NCI-H524 treated with DMSO at 0.1 percent for 48 hours (cell line): ENCODE measurements at regions not wholly inside any gene's neighbourhood (a gene's known extent, or its start where the extent isn't known, plus 50 kb on each side); places are given as distances from the start of the nearest gene placed in this dataset.
"Not testable (repeated sequence)": the region's sequence is repeated elsewhere in the genome, so short reads cannot be mapped to it uniquely, and the experiment has no call there.

Source experiments
- DNase-seq: peaks from one replicate; lab custom pipeline; 2025; lab: John Stamatoyannopoulos, UW

DNA sequence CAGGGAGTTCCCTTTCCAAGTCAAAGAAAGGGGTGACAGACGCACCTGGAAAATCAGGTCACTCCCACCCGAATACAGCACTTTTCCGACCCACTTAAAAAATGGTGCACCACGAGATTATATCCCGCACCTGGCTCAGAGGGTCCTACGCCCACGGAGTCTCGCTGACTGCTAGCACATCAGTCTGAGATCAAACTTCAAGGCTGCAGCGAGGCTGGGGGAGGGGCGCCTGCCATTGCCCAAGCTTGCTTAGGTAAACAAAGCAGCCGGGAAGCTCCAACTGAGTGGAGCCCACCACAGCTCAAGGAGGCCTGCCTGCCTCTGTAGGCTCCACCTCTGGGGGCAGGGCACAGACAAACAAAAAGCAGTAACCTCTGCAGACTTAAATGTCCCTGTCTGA, 277.8 kb upstream of the ARHGAP42 start:
- DNase-seq = not testable (repeated sequence)

DNA sequence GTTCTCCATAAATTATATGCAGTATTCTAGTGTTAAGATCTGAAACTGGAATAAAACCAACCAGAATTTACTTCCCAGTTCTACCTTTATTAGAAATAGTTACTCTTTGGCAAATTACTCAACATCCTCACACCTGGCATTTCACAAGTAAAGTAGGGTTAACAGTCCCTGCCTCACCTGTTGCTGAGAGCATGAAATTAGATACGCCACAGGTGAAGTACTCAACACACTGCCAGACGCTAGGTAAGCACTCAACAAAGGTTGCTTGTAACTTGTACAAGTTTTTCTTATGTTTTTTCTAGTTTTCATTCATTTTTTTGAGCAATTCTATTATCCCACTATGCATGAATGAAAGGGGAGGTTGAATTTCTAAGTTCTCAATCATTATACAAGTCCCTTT, 267.6 kb upstream of the ARHGAP42 start:
- DNase-seq = no peak

DNA sequence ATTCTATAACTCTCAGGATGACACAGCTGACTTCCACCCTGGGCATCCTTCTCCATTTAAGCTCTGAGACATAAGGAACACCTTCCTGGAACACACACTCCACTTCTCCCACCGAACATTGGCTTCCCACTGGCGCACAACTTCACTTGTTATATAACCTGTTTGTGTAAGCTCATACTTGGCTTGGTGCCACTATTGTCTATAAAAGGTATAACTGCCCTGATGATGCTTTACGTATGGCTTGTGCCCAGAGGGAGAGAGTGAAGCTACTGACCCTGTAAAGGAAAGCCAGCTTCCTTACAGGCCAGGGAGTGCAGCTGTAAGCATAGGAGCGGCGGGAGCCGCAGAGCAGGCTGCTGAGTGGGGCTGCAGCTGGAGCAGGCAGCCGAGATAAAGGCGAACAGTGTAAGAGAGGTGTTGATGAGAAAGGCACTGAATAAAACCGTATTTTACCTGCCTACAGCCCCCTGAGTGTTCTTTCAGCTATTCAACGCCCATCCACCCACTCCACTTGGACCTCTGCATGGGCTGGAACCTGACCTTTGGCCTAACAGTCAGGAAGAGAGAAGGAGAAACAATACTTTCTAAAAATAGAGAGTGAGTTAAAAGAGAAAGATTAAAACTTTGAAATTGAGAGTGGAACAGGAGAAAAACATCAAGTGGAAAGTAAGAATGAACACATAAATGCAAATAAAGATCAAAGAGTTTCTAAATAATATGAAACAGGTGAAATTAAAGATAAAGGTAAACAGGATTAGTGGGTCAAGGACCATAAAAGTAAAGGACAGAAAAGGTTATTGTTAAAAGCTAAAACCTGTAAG, 252.1 kb upstream of the ARHGAP42 start:
- DNase-seq = no peak

DNA sequence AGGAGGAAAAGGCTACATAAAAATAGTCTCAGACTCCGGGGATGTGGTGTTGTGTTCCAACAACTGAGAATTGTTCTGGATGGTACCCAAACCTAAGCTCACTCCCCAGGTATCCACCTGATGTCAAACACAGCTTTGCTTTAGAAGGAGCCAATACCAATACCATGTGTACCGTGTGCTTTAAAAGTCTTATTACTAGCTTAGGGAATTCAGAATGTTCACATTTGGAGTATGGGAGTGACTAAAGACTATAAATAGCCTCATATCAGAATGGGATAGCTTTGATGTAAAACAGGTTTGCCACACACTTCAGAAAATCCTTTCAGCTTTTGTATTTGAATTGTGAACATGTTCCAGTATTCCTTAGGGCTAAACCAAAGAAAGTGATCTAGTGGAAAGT, 248.7 kb upstream of the ARHGAP42 start:
- DNase-seq = no peak

DNA sequence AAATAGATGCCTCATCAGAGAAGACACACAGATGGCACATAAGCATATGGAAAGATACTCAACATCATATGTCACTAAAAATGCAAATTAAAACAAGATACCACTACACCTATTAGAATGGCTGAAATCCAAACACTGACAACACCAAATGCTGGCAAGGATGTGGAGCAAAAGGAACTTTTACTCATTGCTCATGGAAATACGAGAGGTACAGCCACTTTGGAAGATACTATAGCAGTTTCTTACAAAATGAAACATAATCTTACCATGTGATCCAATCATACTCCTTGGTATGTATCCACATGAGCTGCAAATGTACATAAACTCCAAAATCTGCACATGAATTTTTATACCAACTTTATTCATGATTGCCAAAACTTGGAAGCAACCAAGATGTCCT, 246.0 kb upstream of the ARHGAP42 start:
- no peak for DNase-seq

DNA sequence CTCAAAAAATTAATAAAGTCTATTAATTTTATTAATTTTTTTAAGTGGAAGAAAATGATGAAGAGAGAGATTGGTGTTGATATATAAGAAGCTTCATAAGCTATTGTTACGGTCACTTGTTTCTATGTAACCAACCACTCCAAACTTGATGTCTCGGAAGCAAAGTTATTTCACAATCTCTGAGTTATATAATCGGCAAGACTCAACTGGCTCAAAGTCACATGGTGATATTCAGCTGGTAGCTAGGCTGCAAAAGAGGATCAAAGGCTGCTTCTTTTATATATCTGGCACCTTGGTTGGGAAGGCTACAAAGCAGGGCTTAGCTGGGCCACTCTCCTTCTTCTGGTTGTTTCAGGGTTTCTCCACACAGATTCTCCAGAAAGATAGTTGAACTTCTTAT, 245.1 kb upstream of the ARHGAP42 start:
- DNase-seq = no peak

DNA sequence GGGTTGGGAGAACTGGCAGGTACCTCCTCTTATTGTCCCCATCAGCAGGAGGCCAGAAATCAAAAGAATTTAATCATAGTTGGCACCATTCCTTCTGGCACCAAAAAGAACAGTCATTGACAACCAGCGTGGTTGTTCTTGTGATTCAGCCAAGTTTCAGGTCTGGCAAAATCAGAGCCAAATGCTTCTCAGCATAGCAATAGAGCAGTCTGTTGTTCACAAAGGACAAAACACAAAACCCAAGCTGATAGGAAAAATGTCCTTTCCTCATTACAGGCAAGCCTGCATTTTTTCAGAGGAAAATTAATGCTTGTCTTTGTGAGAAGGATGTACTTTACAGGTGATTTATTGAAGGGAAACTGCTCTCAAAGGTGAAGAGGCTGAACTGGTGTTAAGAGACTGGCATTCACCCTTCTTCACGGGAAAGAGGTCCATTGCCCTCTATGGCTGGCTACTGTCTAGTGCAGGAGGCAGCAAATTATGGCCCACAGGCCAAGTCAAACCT, 241.8 kb upstream of the ARHGAP42 start:
- DNase-seq = no peak

DNA sequence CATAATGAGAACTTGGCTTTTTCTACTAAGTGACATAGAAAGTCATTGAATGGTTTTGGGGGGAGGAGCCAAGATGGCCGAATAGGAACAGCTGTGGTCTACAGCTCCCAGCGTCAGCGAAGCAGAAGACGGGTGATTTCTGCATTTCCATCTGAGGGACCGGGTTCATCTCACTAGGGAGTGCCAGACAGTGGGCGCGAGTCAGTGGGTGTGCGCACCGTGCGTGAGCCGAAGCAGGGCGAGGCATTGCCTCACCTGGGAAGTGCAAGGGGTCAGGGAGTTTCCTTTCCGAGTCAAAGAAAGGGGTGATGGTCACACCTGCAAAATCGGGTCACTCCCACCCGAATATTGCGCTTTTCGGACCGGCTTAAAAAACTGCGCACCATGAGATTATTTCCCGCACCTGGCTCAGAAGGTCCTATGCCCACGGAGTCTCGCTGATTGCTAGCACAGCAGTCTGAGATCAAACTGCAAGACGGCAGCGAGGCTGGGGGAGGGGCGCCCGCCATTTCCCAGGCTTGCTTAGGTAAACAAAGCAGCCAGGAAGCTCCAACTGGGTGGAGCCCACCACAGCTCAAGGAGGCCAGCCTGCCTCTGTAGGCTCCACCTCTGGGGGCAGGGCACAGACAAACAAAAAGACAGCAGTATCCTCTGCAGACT, 235.2 kb upstream of the ARHGAP42 start:
- not testable (repeated sequence) for DNase-seq

DNA sequence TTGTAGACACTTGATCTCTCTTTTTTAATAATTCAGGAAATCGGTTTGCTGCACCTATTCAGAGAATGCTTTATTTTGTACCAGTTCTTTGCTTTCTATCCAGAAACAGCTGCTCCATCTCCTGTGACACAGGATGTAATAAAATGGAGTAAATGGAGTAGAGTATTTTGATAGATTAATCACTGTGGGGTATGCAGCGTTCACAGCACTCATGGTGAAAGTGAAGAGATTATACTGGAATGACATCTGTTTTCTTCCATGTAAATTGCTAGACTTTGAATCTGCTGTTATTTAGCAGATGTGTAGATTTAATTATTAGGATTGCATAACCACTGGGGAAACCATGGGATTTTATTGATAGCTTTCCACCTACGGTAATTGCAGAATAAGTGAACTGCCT, 227.3 kb upstream of the ARHGAP42 start:
- peak; percentile 67 for DNase-seq

DNA sequence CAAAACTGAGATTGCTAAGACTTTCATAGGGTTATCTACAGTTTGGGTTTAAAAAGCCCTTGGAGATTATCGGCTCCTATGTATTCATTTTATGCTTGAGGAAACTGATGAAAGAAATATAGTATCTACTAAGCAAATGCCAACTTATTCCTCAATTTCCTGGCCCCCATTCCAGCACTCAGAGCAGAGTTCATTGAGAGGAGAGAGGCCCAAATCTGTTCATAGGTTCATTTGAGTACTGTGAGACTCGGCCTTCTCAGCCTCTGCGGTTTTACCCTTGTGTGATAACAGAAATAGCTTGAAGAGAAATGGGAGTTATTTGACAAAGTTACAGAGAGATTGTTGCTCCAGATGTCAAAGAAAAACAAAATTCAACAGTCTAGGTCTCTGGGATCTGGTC, 226.7 kb upstream of the ARHGAP42 start:
- no peak for DNase-seq

DNA sequence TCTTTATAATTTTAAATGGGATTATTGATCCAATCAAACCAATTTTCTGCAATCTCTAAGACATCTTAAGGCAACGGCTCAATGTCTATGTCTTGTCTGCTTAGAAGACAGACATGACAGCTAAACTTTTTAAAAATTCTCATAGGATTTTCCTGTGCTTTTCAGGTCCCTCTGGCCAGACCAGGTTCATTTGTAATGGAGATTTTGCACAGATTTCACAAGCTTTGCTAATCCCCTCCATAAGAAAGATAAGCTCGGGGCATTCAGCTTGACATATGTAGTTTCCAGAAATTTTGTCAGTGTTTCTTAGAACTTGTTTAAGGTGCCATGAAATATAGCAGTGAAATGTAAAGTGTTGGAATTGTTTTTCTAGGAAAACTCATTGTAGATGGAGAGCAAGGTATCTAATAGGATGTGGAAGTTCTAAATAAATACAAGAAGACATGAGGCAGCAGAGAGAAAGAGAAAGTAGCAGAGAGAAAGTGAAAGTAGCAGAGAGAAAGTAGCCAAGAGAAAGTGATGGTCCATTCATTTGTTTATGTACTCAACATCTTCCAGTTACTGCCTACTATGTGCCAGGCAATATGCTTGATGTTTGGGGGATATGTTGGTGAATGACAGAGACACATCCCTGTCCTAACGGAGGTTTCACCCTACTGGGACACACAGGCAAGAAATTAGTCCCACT, 219.1 kb upstream of the ARHGAP42 start:
- DNase-seq = no peak

DNA sequence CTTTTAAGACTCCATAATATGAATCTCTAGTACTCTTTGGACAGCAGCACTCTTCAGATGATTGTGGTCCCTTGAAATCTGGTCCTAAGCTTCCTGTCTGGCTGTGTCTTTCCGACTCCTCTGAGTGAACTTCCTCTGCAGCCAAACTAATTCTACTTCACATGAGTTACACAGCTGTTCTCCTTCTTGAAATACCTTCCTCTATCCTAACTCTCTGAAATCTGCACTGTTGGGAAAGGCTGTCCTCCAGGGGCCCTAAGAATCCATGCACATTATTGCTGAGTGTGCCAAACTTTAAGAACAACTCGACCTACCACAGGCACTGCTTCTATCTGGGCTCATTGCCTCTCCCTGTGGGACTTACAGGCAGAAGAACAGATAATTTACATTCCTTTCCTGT, 217.3 kb upstream of the ARHGAP42 start:
- no peak for DNase-seq

DNA sequence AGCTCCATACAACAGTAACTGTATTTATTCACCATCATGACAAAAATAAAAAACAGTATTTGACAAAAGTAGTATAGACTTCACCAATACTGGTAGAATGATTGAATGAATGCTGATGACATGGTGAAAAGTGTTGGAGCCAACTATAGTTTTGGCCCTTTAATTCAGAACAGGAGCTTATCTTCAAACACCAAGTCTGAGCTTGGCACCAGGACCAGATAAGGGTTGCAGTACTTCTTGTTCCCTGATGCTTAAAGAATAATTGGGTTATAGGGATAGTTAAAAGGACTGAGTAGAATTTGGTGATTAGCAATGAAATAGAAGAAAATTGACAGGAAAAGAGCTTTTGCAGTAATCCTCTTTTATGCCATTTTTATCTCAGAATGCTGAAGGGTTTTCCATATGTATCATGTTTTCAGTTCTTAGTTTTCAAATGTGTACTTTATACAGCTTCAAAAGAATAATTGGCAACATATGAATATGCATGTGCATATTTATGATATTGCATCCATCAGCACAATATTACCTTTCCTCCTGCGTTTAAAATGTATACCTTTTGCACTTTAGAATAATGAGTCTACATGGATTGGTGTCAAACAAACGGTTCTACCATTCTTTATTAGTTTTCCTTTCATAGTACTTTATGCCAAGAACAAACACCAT, 214.2 kb upstream of the ARHGAP42 start:
- DNase-seq = no peak

DNA sequence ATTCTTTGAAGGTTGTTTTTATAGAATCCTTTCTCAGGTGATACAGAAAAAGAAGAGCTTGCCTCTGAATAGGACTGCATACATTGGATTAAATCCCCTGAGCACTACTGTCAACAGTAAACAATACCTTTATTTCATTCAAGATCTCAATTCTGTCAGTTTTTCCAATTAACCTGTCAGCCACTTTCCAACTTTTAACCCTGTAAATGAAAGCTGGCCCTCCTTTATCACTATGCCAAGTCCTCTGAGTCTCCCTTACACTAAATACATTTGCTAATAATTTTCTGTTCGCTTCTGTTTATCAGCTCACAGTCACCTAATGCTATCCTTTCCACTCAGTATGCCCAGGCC, 213.7 kb upstream of the ARHGAP42 start:
- DNase-seq = no peak

DNA sequence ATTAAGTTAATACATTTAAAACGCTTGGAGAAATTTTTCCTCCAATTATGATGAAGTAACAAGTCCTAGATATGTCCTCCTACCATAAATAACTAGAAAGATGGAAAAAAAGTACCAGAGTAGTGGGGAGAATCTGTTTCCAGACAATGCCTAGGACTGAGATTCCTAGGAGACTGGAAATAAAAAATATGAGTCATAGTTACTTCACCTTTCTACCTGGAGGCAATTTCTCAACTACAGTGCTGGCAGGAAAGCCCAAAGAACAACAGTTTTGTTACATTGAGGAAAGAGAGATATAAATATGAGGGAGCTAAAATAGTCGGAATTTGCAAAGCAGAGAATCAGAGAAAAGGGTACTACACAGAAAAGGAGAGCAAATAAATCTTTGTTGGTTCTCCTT, 202.1 kb upstream of the ARHGAP42 start:
- no peak for DNase-seq

DNA sequence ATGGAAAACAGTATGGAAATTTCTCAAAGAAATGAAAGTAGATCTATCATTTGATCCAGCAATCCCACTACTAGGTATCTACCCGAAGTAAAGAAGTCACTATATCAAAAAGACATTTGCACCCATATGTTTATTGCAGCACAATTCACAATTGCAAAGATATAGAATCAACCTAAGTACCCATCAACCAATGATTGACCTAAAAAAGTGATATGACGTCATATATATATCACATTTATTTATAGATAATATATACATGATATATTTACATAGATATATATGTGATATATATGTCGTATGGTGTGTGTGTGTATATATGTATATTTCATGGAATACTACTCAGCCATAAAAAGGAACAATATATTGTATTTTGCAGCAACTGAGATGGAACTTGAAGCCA, 188.3 kb upstream of the ARHGAP42 start:
- no peak for DNase-seq

DNA sequence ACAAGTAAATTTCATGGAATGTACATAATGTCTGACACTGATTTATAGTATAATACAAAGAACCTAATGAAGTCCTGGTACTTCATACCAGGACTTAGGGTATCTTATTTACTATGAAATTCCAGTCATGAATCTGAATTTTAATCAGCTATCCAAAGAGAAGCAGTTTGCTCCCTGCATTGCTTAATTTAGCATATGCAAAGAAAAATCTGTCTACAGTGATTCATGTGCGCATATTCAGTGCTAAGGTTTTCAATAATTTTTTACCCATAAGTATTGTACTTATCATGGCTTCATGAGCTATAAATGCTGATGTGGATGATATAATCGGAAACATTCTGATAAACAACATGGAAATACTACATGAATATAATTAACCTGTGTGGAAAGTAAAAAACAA, 185.6 kb upstream of the ARHGAP42 start:
- no peak for DNase-seq

DNA sequence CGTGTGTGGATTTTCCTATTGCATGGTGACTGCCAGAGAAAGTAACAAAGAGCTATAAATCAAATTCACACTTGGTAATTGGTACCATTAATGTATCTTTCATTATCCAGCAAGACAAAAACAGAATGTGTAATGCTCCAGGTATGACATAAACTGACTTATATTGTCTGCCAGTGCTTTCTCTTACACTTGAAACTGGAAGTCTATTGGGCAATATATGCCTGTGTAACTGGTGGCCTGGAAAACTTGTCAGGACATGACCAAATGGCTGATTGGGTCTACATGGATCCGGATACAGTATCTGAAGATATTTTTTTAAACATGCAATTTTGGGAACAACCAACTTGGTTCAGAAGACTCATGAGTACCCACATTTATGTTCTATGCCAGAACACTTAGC, 174.6 kb upstream of the ARHGAP42 start:
- no peak for DNase-seq

DNA sequence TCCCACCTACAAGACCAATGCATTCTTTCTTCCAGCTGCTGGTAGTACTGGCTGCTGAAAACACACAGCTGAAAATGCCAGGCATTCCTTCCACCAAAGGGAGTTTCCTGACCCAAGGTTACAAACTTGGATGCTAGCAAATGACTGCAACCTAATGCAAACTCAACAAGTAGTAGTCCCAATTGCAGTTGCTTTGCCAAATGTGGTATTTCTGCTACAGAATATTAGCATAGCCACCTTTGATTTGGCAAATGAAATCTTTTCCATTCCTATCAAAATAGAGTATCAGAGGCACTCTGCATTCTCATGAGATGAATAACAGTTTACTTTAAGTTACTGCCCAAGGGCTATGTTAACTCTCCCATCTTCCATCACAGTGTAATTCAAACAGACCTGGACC, 172.0 kb upstream of the ARHGAP42 start:
- DNase-seq = no peak

DNA sequence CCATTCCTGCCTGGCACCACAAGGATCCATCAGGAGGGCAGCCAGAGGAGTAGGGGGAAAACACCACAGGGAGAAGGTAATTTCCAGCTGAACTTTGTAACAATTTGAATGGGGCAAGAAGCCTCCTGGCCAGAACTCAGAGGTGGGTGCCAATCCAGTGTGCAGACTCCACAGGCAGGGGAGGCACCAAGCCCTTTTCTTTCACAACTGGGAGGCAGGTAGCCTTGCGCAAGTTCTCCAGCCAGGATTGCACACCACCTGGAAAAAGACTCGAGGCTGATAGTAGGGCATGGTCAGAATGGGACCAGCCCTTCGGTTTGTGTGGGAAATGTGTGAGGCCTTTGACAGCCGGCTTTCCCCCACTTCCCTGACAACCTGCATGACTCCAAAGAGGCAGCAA, 161.9 kb upstream of the ARHGAP42 start:
- DNase-seq = no peak

DNA sequence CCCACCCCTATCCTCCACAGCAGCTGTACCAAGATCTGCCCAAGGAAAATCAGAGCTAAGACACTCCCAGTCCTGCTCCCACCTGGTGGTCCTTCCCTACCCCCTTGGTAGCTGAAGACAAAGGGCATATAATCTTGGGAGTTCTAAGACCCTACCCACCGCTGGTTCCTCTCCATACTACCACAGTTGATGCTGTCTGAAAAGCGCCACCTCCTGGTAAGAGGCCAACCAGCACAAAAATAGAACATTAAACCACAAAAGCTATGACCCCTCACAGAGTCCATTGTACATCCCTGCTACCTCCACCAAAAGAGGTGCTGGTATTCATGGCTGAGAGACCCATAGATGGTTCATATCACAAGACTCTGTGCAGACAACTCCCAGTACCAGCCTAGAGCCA, 161.5 kb upstream of the ARHGAP42 start:
- no peak for DNase-seq

DNA sequence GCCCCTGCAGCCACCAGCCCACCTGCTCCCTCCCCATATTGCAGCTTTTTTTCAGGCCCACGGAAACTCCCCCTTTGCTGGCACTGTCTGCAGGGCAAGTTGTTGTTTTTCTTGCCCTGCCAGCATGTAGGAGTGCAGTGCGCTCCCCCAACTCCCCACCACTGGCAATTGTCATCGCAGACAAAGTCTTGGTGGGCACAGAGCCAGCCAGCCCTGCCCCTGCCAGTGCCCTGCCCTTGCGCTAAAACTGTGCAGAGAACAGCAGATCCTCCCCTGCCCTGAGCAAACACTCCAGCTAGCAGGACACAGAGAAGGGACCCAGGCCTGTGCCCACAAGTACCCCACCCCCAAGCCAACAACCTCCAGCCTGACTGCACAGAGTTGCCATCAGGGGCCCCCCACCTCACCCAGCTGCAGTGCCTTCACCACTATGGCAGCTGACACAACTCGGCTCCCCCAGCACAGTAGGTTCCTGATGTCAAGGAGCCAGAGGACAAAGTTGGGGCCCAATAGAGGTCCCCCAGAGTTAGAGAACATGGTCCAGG, 158.1 kb upstream of the ARHGAP42 start:
- DNase-seq = no peak
